ENCODE measurements at regions not wholly inside any gene's neighbourhood (a gene's known extent, or its start where the extent isn't known, plus 50 kb on each side); places are given as distances from the start of the nearest gene placed in this dataset.

DNA sequence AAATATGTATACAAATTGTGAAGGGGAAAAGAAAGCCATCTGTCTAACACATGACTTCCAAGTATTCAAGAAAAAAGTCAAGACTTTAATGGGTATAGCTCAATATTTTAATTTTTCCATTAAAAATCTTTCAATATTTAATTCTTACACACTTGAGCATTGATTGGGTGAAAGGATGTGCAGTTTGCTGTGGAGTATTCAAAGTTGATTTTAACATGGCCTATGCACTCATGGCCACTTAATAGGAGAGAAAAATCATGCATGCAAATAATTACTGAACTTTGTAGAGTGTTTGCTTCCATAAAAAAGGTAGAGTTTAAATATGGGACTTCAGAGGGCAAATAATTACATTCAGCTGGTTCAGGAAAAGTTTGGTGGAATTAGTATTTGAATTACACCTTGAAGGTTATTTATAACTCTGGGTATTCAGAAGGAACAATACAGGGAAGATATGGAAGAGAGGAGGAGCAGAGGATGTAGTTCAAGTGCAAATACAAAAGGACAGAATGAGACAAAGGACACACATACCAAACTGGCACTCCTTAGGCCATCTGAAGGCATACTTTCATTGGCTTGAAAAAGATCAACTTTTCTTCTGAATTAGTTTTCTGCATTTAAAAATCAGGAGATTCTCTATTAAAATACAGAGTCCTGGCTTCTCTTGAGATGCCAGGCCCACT lies 90.1 kb downstream of the OTOL1 start:
- TF ChIP-seq RAD21 (IDR thresholded peaks at IDR 0.05; ENCODE audit: insufficient read depth, low read depth, low read length) (no peak), TCF7 (IDR thresholded peaks at IDR 0.05; ENCODE audit: borderline replicate concordance) (no peak), PML (IDR thresholded peaks at IDR 0.05; ENCODE audit: low read length) (no peak)
- TF ChIP-seq, protein P1, sequence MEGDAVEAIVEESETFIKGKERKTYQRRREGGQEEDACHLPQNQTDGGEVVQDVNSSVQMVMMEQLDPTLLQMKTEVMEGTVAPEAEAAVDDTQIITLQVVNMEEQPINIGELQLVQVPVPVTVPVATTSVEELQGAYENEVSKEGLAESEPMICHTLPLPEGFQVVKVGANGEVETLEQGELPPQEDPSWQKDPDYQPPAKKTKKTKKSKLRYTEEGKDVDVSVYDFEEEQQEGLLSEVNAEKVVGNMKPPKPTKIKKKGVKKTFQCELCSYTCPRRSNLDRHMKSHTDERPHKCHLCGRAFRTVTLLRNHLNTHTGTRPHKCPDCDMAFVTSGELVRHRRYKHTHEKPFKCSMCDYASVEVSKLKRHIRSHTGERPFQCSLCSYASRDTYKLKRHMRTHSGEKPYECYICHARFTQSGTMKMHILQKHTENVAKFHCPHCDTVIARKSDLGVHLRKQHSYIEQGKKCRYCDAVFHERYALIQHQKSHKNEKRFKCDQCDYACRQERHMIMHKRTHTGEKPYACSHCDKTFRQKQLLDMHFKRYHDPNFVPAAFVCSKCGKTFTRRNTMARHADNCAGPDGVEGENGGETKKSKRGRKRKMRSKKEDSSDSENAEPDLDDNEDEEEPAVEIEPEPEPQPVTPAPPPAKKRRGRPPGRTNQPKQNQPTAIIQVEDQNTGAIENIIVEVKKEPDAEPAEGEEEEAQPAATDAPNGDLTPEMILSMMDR (IDR thresholded peaks at IDR 0.05 in 2 of 3, conservative IDR thresholded peaks at IDR 0.05 in 1 of 3; ENCODE audit: control insufficient read depth in 2 of 3, extremely low read depth in 1 of 3, insufficient read depth in 1 of 3, low read depth in 3 of 3, low read length in 3 of 3), result no peak
- TF ChIP-seq, protein P2, sequence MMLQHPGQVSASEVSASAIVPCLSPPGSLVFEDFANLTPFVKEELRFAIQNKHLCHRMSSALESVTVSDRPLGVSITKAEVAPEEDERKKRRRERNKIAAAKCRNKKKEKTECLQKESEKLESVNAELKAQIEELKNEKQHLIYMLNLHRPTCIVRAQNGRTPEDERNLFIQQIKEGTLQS (IDR thresholded peaks at IDR 0.05; ENCODE audit: borderline replicate concordance, extremely low read depth, low read depth, low read length), result no peak
- TF ChIP-seq, protein P3, sequence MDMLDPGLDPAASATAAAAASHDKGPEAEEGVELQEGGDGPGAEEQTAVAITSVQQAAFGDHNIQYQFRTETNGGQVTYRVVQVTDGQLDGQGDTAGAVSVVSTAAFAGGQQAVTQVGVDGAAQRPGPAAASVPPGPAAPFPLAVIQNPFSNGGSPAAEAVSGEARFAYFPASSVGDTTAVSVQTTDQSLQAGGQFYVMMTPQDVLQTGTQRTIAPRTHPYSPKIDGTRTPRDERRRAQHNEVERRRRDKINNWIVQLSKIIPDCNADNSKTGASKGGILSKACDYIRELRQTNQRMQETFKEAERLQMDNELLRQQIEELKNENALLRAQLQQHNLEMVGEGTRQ (IDR thresholded peaks at IDR 0.05; ENCODE audit: borderline replicate concordance, low read depth, low read length), result no peak
